Esophagus muscularis mucosa (tissue), 4 donors: ENCODE measurements at regions not wholly inside any gene's neighbourhood (a gene's known extent, or its start where the extent isn't known, plus 50 kb on each side); places are given as distances from the start of the nearest gene placed in this dataset.
"Not testable (repeated sequence)": the region's sequence is repeated elsewhere in the genome, so short reads cannot be mapped to it uniquely, and the experiment has no call there.

ENCODE experiments used
- DNase-seq: peaks from one replicate; pipeline ENCODE4 v3.0.0-alpha.2; 2017; ENCODE audit errors: extremely low spot score
- H3K27ac ChIP-seq, 4 donors: fragments of 200-600 bp; sonication (generic); replicated peaks in 1 of 4; 1 replicate in 3 of 4; 2 replicates in 1 of 4; pipeline ENCODE4 v1.5.1; 2016 to 2019; ENCODE audit warnings: mild to moderate bottlenecking in 1 of 4
- H3K27me3 ChIP-seq, 4 donors: fragments of 200-600 bp; sonication (generic); one replicate each; pipeline versions ENCODE4 v1.5.1 to v1.6.0; 2016 to 2019
- H3K36me3 ChIP-seq, 4 donors: fragments of 200-600 bp; sonication (generic); one replicate each; pipeline ENCODE4 v1.5.1; 2016 to 2019
- H3K4me1 ChIP-seq, 4 donors: fragments of 200-600 bp; sonication (generic); one replicate each; pipeline ENCODE4 v1.5.1; 2016 to 2019
- H3K4me3 ChIP-seq, 4 donors: fragments of 200-600 bp; sonication (generic); 1 replicate in 2 of 4; 2 replicates in 2 of 4; pipeline ENCODE4 v1.5.1; 2016 to 2019; ENCODE audit warnings: mild to moderate bottlenecking in 4 of 4, moderate library complexity in 1 of 4
- H3K9me3 ChIP-seq, 4 donors: fragments of 200-600 bp; sonication (generic); 1 replicate in 3 of 4; 2 replicates in 1 of 4; pipeline ENCODE4 v1.5.1; 2016 to 2019
- EP300 ChIP-seq: sonication (generic); formaldehyde crosslinking; IDR thresholded peaks from one replicate; pipeline ENCODE4 v1.6.1; 2017; ENCODE audit warnings: antibody characterized with exemption
- POLR2A ChIP-seq: fragments of 450-650 bp; IDR thresholded peaks from one replicate; pipeline ENCODE4 v1.6.1; 2017; ENCODE audit warnings: antibody characterized with exemption, moderate library complexity, mild to moderate bottlenecking, low read depth
- POLR2AphosphoS5 ChIP-seq, 2 donors: sonication (generic); formaldehyde crosslinking; IDR thresholded peaks; one replicate each; pipeline ENCODE4 v1.6.1; 2017; ENCODE audit warnings: antibody characterized with exemption in 2 of 2
- WGBS: methylation state at CpG from one replicate; pipeline ENCODE4 v1.1.5; 2018; 5-methylcytosine and 5-hydroxymethylcytosine counted together
- intact Hi-C: fragments of 100-400 bp; cut with DNase I; formaldehyde crosslinking; loops from one replicate; pipeline ENCODE4 v1.15.1; 2023
- TF ChIP-seq, protein P1 (sequence below), 3 experiments: fragments of 200-600 bp in 2 of 3; fragments of 450-650 bp in 1 of 3; sonication (generic) in 2 of 3; IDR thresholded peaks; one replicate each; pipeline ENCODE4 v1.5.1; 2017 to 2019; ENCODE audit warnings: antibody characterized with exemption in 3 of 3, mild to moderate bottlenecking in 2 of 3, moderate library complexity in 1 of 3

DNA sequence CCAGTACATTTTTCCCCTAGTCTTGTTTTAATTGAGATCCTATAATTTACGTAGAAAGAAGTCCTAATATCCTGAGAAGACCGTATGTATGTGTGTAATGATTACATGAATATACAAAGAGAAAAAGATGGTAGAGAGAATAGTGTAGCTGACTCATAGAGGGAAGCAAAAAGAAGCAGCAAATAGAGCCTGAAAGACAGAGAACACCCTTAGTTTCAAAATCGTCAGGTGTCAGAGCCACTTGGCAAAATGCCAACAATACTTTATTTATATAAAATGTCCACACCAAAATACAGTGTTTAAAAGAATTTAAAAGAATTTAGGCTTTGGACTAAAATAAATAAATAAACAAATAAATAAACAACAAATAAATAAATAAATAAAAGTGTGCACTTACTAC is 1414.1 kb upstream of the EYS start:
- Histone ChIP-seq H3K4me1 (no peaks in the 10 kb centered on the region), H3K36me3 (no peaks in the 10 kb centered on the region), H3K27ac (no peak overlapping the region), H3K27me3 (no peaks in the 10 kb centered on the region), H3K9me3 (no peaks in the 10 kb centered on the region), H3K4me3 (no peak overlapping the region)
- 81% methylated on average over 3 of the region's 3 CpGs for WGBS
- TF ChIP-seq POLR2A = no peak
- no peak for TF ChIP-seq EP300
- no peak for TF ChIP-seq POLR2AphosphoS5 (IDR thresholded peaks at IDR 0.05)
- TF ChIP-seq, protein P1, sequence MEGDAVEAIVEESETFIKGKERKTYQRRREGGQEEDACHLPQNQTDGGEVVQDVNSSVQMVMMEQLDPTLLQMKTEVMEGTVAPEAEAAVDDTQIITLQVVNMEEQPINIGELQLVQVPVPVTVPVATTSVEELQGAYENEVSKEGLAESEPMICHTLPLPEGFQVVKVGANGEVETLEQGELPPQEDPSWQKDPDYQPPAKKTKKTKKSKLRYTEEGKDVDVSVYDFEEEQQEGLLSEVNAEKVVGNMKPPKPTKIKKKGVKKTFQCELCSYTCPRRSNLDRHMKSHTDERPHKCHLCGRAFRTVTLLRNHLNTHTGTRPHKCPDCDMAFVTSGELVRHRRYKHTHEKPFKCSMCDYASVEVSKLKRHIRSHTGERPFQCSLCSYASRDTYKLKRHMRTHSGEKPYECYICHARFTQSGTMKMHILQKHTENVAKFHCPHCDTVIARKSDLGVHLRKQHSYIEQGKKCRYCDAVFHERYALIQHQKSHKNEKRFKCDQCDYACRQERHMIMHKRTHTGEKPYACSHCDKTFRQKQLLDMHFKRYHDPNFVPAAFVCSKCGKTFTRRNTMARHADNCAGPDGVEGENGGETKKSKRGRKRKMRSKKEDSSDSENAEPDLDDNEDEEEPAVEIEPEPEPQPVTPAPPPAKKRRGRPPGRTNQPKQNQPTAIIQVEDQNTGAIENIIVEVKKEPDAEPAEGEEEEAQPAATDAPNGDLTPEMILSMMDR (IDR thresholded peaks at IDR 0.05) = no peak
- intact Hi-C loops = no loop called here
- DNase-seq = no peak

- DNase-seq = no peak
- Histone ChIP-seq H3K4me1 (no peaks in the 10 kb centered on the region), H3K27me3 (no peaks in the 10 kb centered on the region), H3K27ac (no peak overlapping the region), H3K4me3 (no peak overlapping the region), H3K9me3 (no peaks in the 10 kb centered on the region), H3K36me3 (no peaks in the 10 kb centered on the region)
- 24% methylated on average over 5 of the region's 5 CpGs for WGBS
- intact Hi-C loops = no loop called here
- no peak for TF ChIP-seq POLR2A
- TF ChIP-seq EP300 = no peak
- TF ChIP-seq POLR2AphosphoS5 (IDR thresholded peaks at IDR 0.05) = no peak
- TF ChIP-seq, protein P1 (IDR thresholded peaks at IDR 0.05) = no peak
Observed at GRCh38 chr6:67112120-67112519, 1405.1 kb upstream of the EYS start.

DNA sequence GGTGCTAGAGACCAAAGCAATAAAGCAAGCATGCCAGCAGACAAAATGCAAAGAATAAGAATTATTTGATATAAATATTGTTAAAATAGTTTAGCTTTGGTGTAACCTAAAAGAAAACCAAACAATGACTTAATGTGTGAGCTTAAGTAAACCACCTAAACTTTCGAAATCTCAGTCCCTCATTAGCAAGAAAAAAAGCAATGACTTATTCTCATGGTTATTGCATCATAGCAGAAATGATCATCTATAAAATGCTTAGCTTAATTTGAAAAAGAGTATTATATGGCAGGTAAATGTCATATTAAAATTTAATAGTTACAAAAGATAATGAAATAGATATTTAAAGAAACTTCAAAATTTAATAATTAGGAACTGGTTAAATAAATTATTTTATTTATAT is 1395.7 kb upstream of the EYS start:
- Histone ChIP-seq H3K9me3 (no peaks in the 10 kb centered on the region), H3K4me3 (no peak overlapping the region), H3K36me3 (no peaks in the 10 kb centered on the region), H3K27ac (no peak overlapping the region), H3K27me3 (no peaks in the 10 kb centered on the region), H3K4me1 (no peaks in the 10 kb centered on the region)
- no peak for TF ChIP-seq POLR2AphosphoS5 (IDR thresholded peaks at IDR 0.05)
- TF ChIP-seq POLR2A = no peak
- TF ChIP-seq, protein P1 (IDR thresholded peaks at IDR 0.05) = no peak
- TF ChIP-seq EP300 = no peak
- 70% methylated on average over 1 of the region's 1 CpG for WGBS
- no peak for DNase-seq
- intact Hi-C loops = no loop called here

GRCh38 chr6:67095618-67096226 is 1388.7 kb upstream of the EYS start:
- intact Hi-C loops, H3K4me3 ChIP-seq, DNase-seq, H3K4me1 ChIP-seq, H3K27ac ChIP-seq, H3K27me3 ChIP-seq, H3K9me3 ChIP-seq, H3K36me3 ChIP-seq: not testable (repeated sequence)
- WGBS = 98% methylated on average over 8 of the region's 11 CpGs

- intact Hi-C loops = no loop called here
- H3K27me3 ChIP-seq = no peaks in the 10 kb centered on the region
- DNase-seq = no peak
- no peaks in the 10 kb centered on the region for H3K9me3 ChIP-seq
- no peak for TF ChIP-seq POLR2A
- TF ChIP-seq POLR2AphosphoS5 (IDR thresholded peaks at IDR 0.05) = no peak
- TF ChIP-seq EP300 = no peak
- TF ChIP-seq, protein P1 (IDR thresholded peaks at IDR 0.05) = no peak
- WGBS = 63% methylated on average over 3 of the region's 3 CpGs
- H3K27ac ChIP-seq = no peak overlapping the region
- no peak overlapping the region for H3K4me3 ChIP-seq
- no peaks in the 10 kb centered on the region for H3K4me1 ChIP-seq
- no peaks in the 10 kb centered on the region for H3K36me3 ChIP-seq
Observed at GRCh38 chr6:67094431-67094946, 1387.5 kb upstream of the EYS start.
